PC-9 (cell line): ENCODE measurements at regions not wholly inside any gene's neighbourhood (a gene's known extent, or its start where the extent isn't known, plus 50 kb on each side); places are given as distances from the start of the nearest gene placed in this dataset.

Experiments used
- CTCF ChIP-seq: fragments of 200-600 bp; sonication (generic); conservative IDR thresholded peaks from 2 replicates; pipeline ENCODE4 v1.6.1; 2017; ENCODE audit warnings: mixed run types, antibody characterized with exemption, mild to moderate bottlenecking, moderate library complexity
- EZH2 ChIP-seq: fragments of 200-600 bp; sonication (generic); IDR thresholded peaks from 2 replicates; pipeline ENCODE4 v1.8.0; 2017; ENCODE audit warnings: antibody characterized with exemption, low read depth

GRCh38 chr13:72567566-72567965 lies 159.9 kb downstream of the MZT1 start:
- TF ChIP-seq CTCF = no peak
- TF ChIP-seq EZH2 = no peak
